CD8-positive, alpha-beta memory T cell (primary cell): ENCODE measurements at regions not wholly inside any gene's neighbourhood (a gene's known extent, or its start where the extent isn't known, plus 50 kb on each side); places are given as distances from the start of the nearest gene placed in this dataset.

ENCODE experiments used
- CTCF ChIA-PET: fragments of 350-600 bp; sonication (Branson Sonifier 250); formaldehyde crosslinking; loops from one replicate; lab custom pipeline; 2021; ENCODE audit warnings: antibody characterized with exemption; lab: Charles Lee
- POLR2A ChIA-PET: fragments of 350-600 bp; sonication (Branson Sonifier 250); formaldehyde crosslinking; loops from one replicate; lab custom pipeline; 2021; ENCODE audit warnings: antibody characterized with exemption; lab: Charles Lee
- DNase-seq, 5 donors: peaks; one replicate each; pipeline versions ENCODE4 v3.0.0 to v3.0.0-alpha.2; 2020 to 2022; ENCODE audit warnings: mixed read lengths in 1 of 5
- H3K27ac ChIP-seq: one replicate; pipeline ENCODE4 v1.7.0; 2013; ENCODE audit warnings: low read depth, mild to moderate bottlenecking, low read length, moderate library complexity
- H3K27me3 ChIP-seq: 2 replicates; pipeline ENCODE4 v1.7.0; 2013; ENCODE audit warnings: low read length, mild to moderate bottlenecking; ENCODE audit not compliant: insufficient read depth, poor library complexity, severe bottlenecking
- H3K36me3 ChIP-seq: 2 replicates; pipeline ENCODE4 v1.7.0; 2013; ENCODE audit warnings: mild to moderate bottlenecking, low read length, moderate library complexity; ENCODE audit not compliant: insufficient read depth
- H3K4me1 ChIP-seq: 2 replicates; pipeline ENCODE4 v1.7.0; 2013; ENCODE audit warnings: mild to moderate bottlenecking, low read length, moderate library complexity; ENCODE audit not compliant: insufficient read depth
- H3K4me3 ChIP-seq: 2 replicates; pipeline ENCODE4 v1.7.0; 2013; ENCODE audit warnings: mild to moderate bottlenecking, low read length
- H3K9me3 ChIP-seq: 2 replicates; pipeline ENCODE4 v1.7.0; 2013; ENCODE audit warnings: mild to moderate bottlenecking, low read length
- H3K27ac Mint-ChIP-seq, 8 donors: one replicate each; pipeline ENCODE4 v1.8.0; 2020 to 2021; ENCODE audit warnings: mixed read lengths in 8 of 8, mild to moderate bottlenecking in 6 of 8, inconsistent platforms in 3 of 8, moderate library complexity in 3 of 8
- H3K27me3 Mint-ChIP-seq, 2 donors: one replicate each; pipeline ENCODE4 v1.8.0; 2020 to 2021; ENCODE audit warnings: mixed read lengths in 2 of 2, mild to moderate bottlenecking in 1 of 2, moderate library complexity in 1 of 2
- H3K36me3 Mint-ChIP-seq, 3 donors: one replicate each; pipeline ENCODE4 v1.8.0; 2020 to 2021; ENCODE audit warnings: mixed read lengths in 3 of 3, inconsistent platforms in 1 of 3, mild to moderate bottlenecking in 1 of 3
- H3K4me1 Mint-ChIP-seq, 3 donors: one replicate each; pipeline ENCODE4 v1.8.0; 2020 to 2021; ENCODE audit warnings: mixed read lengths in 3 of 3, inconsistent platforms in 1 of 3, mild to moderate bottlenecking in 1 of 3
- H3K4me3 Mint-ChIP-seq, 7 donors: one replicate each; pipeline ENCODE4 v1.8.0; 2020 to 2021; ENCODE audit warnings: mixed read lengths in 7 of 7, mild to moderate bottlenecking in 6 of 7, moderate library complexity in 4 of 7, inconsistent platforms in 2 of 7
- H3K9me3 Mint-ChIP-seq, 5 donors: one replicate each; pipeline ENCODE4 v1.8.0; 2020 to 2022; ENCODE audit warnings: mixed read lengths in 5 of 5, mild to moderate bottlenecking in 3 of 5, moderate library complexity in 2 of 5, inconsistent platforms in 1 of 5

DNA sequence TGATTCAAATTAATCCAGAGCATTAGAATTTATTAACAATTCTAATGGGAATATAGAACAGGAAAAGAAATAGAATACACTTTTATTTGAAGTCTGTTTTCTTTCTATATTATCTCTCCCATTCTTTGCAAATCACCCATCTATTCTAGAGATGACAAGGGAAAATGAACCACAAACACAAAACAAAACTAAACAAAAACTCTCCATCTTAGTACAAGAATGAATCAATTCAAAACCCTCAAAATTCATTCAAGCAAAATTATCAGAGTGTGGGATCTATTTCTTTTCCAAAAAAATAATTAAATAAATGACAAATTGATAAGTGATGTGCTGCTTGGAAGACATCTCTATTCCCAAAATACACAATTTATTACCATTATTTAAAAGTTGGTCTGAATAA is 400.1 kb upstream of the NWD2 start:
- CTCF ChIA-PET: no interaction called here
- DNase-seq: no peak
- Mint-ChIP-seq H3K27me3 (no peaks in the 10 kb centered on the region), H3K4me3 (no peak overlapping the region), H3K4me1 (no peaks in the 10 kb centered on the region), H3K36me3 (no peaks in the 10 kb centered on the region), H3K27ac (no peak overlapping the region), H3K9me3 (peaks cover 0 to 2% (median 0%) of the 10 kb centered on the region in 5 donors)
- Histone ChIP-seq H3K4me1 (no peaks in the 10 kb centered on the region), H3K27ac (no peak overlapping the region), H3K4me3 (no peak overlapping the region), H3K36me3 (no peaks in the 10 kb centered on the region), H3K9me3 (no peaks in the 10 kb centered on the region), H3K27me3 (no peaks in the 10 kb centered on the region)
- POLR2A ChIA-PET: no interaction called here

DNA sequence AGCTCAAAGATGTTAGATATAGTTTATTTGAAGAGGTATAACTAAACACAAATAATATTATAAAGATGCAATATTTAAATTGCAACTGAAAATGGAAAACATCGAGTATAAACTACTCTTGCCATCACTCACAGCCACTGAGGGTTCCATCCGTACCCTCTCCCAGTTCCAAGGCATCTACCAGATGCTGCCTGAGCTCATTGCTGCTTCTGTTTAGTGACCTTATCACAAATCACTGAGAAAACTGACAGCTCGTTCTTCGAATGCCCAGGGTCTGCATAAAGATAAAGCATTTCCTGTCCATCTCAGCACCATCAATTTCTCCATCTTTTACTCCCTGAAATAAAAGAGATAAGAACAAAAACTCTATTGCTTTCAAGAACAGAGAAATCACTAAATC is 391.7 kb upstream of the NWD2 start:
- Mint-ChIP-seq H3K4me3 (no peak overlapping the region), H3K27me3 (no peaks in the 10 kb centered on the region), H3K4me1 (no peaks in the 10 kb centered on the region), H3K36me3 (no peaks in the 10 kb centered on the region), H3K9me3 (peaks cover 0 to 5% (median 0%) of the 10 kb centered on the region in 5 donors), H3K27ac (no peak overlapping the region)
- H3K27me3 ChIP-seq: no peaks in the 10 kb centered on the region
- H3K9me3 ChIP-seq: no peaks in the 10 kb centered on the region
- H3K36me3 ChIP-seq: no peaks in the 10 kb centered on the region
- H3K4me3 ChIP-seq: no peak overlapping the region
- no peaks in the 10 kb centered on the region for H3K4me1 ChIP-seq
- ChIA-PET CTCF (no interaction called here), POLR2A (no interaction called here)
- DNase-seq: no peak
- no peak overlapping the region for H3K27ac ChIP-seq

DNA sequence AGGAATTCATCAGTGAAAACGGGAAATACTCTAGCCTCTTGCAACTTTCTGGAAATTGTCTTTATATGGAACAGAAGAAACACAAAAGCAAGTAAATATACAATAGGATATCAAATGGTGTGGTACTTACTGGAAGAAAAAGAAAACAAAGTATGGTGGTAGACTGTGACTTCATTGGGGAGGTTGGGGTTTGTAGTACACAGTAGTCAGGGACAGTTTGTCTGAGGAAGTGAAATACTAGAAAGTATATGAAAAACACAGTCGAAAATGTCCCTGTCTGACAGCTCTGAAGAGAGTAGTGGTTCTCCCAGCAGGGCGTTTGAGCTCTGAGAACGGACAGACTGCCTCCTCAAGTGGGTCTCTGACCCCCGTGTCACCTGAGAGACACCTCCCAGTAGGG is 390.0 kb upstream of the NWD2 start:
- peaks cover 5 to 10% (median 5%) of the 10 kb centered on the region in 5 donors for H3K9me3 Mint-ChIP-seq
- POLR2A ChIA-PET: no interaction called here
- no peaks in the 10 kb centered on the region for H3K36me3 Mint-ChIP-seq
- H3K4me1 Mint-ChIP-seq: no peaks in the 10 kb centered on the region
- H3K27ac Mint-ChIP-seq: no peak overlapping the region
- H3K36me3 ChIP-seq: no peaks in the 10 kb centered on the region
- no peak for DNase-seq
- CTCF ChIA-PET: no interaction called here
- no peak overlapping the region for H3K27ac ChIP-seq
- H3K4me3 ChIP-seq: no peak overlapping the region
- H3K4me1 ChIP-seq: no peaks in the 10 kb centered on the region
- no peak overlapping the region for H3K4me3 Mint-ChIP-seq
- no peaks in the 10 kb centered on the region for H3K27me3 Mint-ChIP-seq
- H3K9me3 ChIP-seq: no peaks in the 10 kb centered on the region
- no peaks in the 10 kb centered on the region for H3K27me3 ChIP-seq

DNA sequence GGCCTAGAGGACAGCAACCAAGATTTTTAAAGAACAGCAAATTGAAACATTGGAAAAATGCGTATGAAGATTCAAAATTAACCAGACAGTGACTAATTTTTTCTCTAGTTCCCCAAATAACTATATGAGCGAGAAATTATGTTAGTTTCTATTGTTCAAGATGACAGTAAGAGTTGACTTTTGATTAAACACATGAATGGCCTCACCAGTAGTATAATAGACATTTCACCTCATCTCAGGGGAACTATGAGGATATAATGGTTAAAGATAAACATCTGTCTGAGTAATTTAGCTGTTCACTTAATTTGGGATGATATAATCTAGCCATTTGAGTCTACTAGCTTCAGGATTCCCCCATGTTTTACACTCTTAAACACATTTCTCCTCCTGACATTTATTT is 380.9 kb upstream of the NWD2 start:
- Mint-ChIP-seq H3K27me3 (no peaks in the 10 kb centered on the region), H3K9me3 (peaks cover 3 to 14% (median 6%) of the 10 kb centered on the region in 5 donors), H3K4me3 (no peak overlapping the region), H3K27ac (no peak overlapping the region), H3K36me3 (no peaks in the 10 kb centered on the region), H3K4me1 (no peaks in the 10 kb centered on the region)
- ChIA-PET CTCF (no interaction called here), POLR2A (no interaction called here)
- no peak overlapping the region for H3K27ac ChIP-seq
- no peak for DNase-seq
- no peaks in the 10 kb centered on the region for H3K9me3 ChIP-seq
- no peaks in the 10 kb centered on the region for H3K36me3 ChIP-seq
- no peaks in the 10 kb centered on the region for H3K4me1 ChIP-seq
- no peaks in the 10 kb centered on the region for H3K27me3 ChIP-seq
- H3K4me3 ChIP-seq: no peak overlapping the region

DNA sequence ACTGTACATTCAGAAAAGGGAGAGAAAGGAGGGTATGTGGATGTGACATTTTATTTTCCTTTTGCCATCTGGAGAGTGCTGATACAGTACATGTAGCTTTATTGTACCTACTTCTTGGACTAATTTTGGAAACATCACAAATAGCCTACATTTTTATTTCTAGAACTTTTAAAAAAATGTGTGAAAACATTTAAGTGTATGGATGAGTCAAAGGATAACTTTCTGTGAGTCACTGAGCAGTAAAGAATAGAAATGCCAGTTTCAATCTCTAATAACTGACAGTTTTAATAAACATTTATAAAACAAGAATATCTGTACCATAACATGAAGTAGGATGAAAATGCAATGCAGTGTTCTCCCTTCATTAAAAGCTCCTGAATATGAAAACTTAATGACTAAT is 374.4 kb upstream of the NWD2 start:
- Histone ChIP-seq H3K9me3 (no peaks in the 10 kb centered on the region), H3K4me1 (no peaks in the 10 kb centered on the region), H3K27ac (no peak overlapping the region), H3K4me3 (no peak overlapping the region), H3K36me3 (no peaks in the 10 kb centered on the region), H3K27me3 (no peaks in the 10 kb centered on the region)
- Mint-ChIP-seq H3K36me3 (no peaks in the 10 kb centered on the region), H3K27me3 (no peaks in the 10 kb centered on the region), H3K9me3 (peaks cover 0 to 2% (median 0%) of the 10 kb centered on the region in 5 donors), H3K27ac (no peak overlapping the region), H3K4me1 (no peaks in the 10 kb centered on the region), H3K4me3 (no peak overlapping the region)
- CTCF ChIA-PET: no interaction called here
- POLR2A ChIA-PET: no interaction called here
- DNase-seq: no peak

DNA sequence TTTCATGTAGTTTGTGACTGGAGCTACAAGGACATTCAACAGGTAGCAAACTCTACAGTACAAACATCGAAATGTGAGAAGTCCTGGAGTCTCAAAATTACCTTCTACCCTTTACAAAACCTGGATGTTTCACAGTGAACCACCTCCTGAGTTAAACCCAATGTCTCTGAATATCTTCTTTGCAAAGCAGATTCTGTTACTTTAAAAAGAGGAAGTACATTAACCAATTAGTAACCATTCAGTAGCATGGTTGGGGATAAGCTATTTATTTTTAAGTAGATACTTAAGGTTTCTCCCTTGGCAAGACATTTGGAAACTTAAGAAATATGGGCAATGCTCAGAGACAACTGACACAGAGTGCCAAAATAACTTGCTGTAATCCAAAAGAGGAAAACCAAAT is 371.9 kb upstream of the NWD2 start:
- Histone ChIP-seq H3K27me3 (no peaks in the 10 kb centered on the region), H3K36me3 (no peaks in the 10 kb centered on the region), H3K9me3 (no peaks in the 10 kb centered on the region), H3K4me1 (no peaks in the 10 kb centered on the region), H3K27ac (no peak overlapping the region), H3K4me3 (no peak overlapping the region)
- POLR2A ChIA-PET: no interaction called here
- DNase-seq: no peak
- CTCF ChIA-PET: no interaction called here
- H3K4me3 Mint-ChIP-seq: no peak overlapping the region
- no peak overlapping the region for H3K27ac Mint-ChIP-seq
- no peaks in the 10 kb centered on the region for H3K4me1 Mint-ChIP-seq
- H3K9me3 Mint-ChIP-seq: peaks cover 0 to 2% (median 0%) of the 10 kb centered on the region in 5 donors
- H3K36me3 Mint-ChIP-seq: no peaks in the 10 kb centered on the region
- no peaks in the 10 kb centered on the region for H3K27me3 Mint-ChIP-seq

DNA sequence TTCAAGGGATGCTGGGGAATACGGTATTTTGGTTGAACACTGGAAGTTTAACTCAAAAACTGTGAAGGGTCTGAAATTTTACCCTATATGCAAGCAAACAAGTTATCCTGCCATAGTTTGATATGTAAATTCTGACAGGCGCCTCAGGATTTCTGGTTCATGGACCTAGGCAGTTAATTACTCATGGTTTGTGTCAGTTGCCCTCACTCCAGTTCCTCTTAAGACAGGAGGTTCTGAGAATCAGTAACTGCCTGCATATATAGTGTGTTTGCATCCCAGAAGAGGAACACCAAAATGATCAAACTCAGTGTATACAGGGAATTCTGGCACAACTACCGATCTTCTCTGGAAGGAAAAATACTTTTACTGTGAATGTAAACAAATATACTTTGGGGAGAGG is 360.4 kb upstream of the NWD2 start:
- Mint-ChIP-seq H3K4me1 (no peaks in the 10 kb centered on the region), H3K27ac (no peak overlapping the region), H3K9me3 (peaks cover 0 to 7% (median 2%) of the 10 kb centered on the region in 5 donors), H3K36me3 (no peaks in the 10 kb centered on the region), H3K27me3 (no peaks in the 10 kb centered on the region), H3K4me3 (no peak overlapping the region)
- DNase-seq: no peak
- ChIA-PET CTCF (no interaction called here), POLR2A (no interaction called here)
- Histone ChIP-seq H3K36me3 (no peaks in the 10 kb centered on the region), H3K4me1 (no peaks in the 10 kb centered on the region), H3K4me3 (no peak overlapping the region), H3K27ac (no peak overlapping the region), H3K9me3 (no peaks in the 10 kb centered on the region), H3K27me3 (no peaks in the 10 kb centered on the region)

DNA sequence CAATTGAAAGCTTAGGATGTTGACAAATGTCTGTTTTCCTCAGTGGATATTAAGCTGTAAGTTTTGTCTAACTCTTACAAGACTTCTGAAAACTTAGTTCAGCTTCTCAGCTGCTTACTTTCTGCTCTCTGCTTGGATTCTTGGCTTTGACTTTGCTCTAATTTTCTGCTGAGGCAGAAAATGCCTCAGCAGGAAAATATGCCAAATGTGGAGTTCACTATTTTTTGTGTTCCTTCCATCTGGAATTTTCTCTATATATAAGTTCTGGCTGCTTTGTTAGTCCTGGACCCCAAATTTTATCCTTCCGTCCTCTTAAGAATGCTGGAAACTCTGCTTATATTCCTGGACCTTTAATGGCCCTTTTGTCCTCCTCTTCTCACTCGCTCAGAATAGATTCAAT is 352.6 kb upstream of the NWD2 start:
- DNase-seq: no peak
- ChIA-PET CTCF (no interaction called here), POLR2A (no interaction called here)
- no peaks in the 10 kb centered on the region for H3K9me3 ChIP-seq
- H3K27me3 ChIP-seq: no peaks in the 10 kb centered on the region
- H3K4me3 ChIP-seq: no peak overlapping the region
- no peaks in the 10 kb centered on the region for H3K36me3 Mint-ChIP-seq
- no peak overlapping the region for H3K27ac Mint-ChIP-seq
- H3K27ac ChIP-seq: no peak overlapping the region
- H3K4me3 Mint-ChIP-seq: no peak overlapping the region
- H3K27me3 Mint-ChIP-seq: no peaks in the 10 kb centered on the region
- no peaks in the 10 kb centered on the region for H3K4me1 ChIP-seq
- H3K36me3 ChIP-seq: no peaks in the 10 kb centered on the region
- no peaks in the 10 kb centered on the region for H3K4me1 Mint-ChIP-seq
- peaks cover 0 to 6% (median 2%) of the 10 kb centered on the region in 5 donors for H3K9me3 Mint-ChIP-seq

DNA sequence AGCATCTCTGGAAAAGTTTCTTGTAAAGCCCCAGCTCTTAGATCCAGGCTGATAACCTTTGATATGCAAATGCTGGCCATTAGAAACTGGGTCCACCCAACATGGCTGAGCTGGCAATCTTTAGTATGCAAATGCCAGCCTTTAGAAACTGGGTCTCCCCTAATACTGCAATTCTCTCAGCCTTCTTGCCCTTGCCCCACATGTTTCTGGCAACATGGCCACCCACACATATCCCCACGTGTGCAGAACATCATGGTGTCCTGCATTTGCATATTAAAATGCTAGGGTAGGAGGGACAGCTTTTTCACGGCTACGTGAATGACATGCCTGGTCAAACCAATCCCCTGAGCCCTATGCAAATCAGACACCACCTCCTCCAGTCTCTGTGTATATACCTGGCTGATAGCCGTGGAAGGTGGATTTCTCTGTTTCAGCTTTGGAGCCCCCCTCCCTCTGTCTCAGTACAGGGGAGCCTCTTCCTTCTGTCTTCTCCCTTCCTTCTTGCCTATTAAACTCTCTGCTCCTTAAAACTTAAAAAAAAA is 344.0 kb upstream of the NWD2 start:
- Mint-ChIP-seq H3K27me3 (no peaks in the 10 kb centered on the region), H3K27ac (no peak overlapping the region), H3K9me3 (peaks cover 0 to 4% (median 0%) of the 10 kb centered on the region in 5 donors), H3K36me3 (no peaks in the 10 kb centered on the region), H3K4me3 (no peak overlapping the region), H3K4me1 (no peaks in the 10 kb centered on the region)
- Histone ChIP-seq H3K27ac (no peak overlapping the region), H3K4me3 (no peak overlapping the region), H3K27me3 (no peaks in the 10 kb centered on the region), H3K36me3 (no peaks in the 10 kb centered on the region), H3K9me3 (no peaks in the 10 kb centered on the region), H3K4me1 (no peaks in the 10 kb centered on the region)
- ChIA-PET CTCF (no interaction called here), POLR2A (no interaction called here)
- DNase-seq: no peak
